BLaER1 (cell line): ENCODE measurements at regions not wholly inside any gene's neighbourhood (a gene's known extent, or its start where the extent isn't known, plus 50 kb on each side); places are given as distances from the start of the nearest gene placed in this dataset.
"Not testable (repeated sequence)": the region's sequence is repeated elsewhere in the genome, so short reads cannot be mapped to it uniquely, and the experiment has no call there.

Source experiments
- H3K27ac ChIP-seq: shearing (Covaris generic); formaldehyde crosslinking; 2 replicates; pipeline ENCODE4 v1.8.1; 2022
- H3K27me3 ChIP-seq: shearing (Covaris generic); formaldehyde crosslinking; 2 replicates; pipeline ENCODE4 v1.8.1; 2022
- H3K36me3 ChIP-seq: shearing (Covaris generic); formaldehyde crosslinking; 2 replicates; pipeline ENCODE4 v1.8.1; 2022
- H3K4me1 ChIP-seq: shearing (Covaris generic); formaldehyde crosslinking; 2 replicates; pipeline ENCODE4 v1.8.1; 2022
- H3K4me2 ChIP-seq: shearing (Covaris generic); formaldehyde crosslinking; 2 replicates; pipeline ENCODE4 v1.8.1; 2022
- H3K4me3 ChIP-seq: shearing (Covaris generic); formaldehyde crosslinking; 2 replicates; pipeline ENCODE4 v1.8.1; 2022
- H3K9ac ChIP-seq: shearing (Covaris generic); formaldehyde crosslinking; 2 replicates; pipeline ENCODE4 v1.8.1; 2022
- H3K9me3 ChIP-seq: shearing (Covaris generic); formaldehyde crosslinking; 2 replicates; pipeline ENCODE4 v1.8.1; 2022
- H4K20me1 ChIP-seq: shearing (Covaris generic); formaldehyde crosslinking; 2 replicates; pipeline ENCODE4 v1.8.1; 2022
- Cebpa-rat ChIP-seq: shearing (Covaris generic); IDR thresholded peaks from 2 replicates; pipeline ENCODE4 v1.8.1; 2022

- H3K9me3 ChIP-seq = no peaks in the 10 kb centered on the region
- no peak overlapping the region for H3K9ac ChIP-seq
- peaks cover 17% of the 10 kb centered on the region for H3K4me1 ChIP-seq
- TF ChIP-seq Cebpa-rat = no peak
- H3K27me3 ChIP-seq = no peaks in the 10 kb centered on the region
- H3K36me3 ChIP-seq = no peaks in the 10 kb centered on the region
- H3K4me3 ChIP-seq = no peak overlapping the region
- no peaks in the 10 kb centered on the region for H4K20me1 ChIP-seq
- H3K4me2 ChIP-seq = no peak overlapping the region
- H3K27ac ChIP-seq = no peak overlapping the region
Measured at GRCh38 chr1:80533093-80533492, 1267.6 kb upstream of the ADGRL2 start.

DNA sequence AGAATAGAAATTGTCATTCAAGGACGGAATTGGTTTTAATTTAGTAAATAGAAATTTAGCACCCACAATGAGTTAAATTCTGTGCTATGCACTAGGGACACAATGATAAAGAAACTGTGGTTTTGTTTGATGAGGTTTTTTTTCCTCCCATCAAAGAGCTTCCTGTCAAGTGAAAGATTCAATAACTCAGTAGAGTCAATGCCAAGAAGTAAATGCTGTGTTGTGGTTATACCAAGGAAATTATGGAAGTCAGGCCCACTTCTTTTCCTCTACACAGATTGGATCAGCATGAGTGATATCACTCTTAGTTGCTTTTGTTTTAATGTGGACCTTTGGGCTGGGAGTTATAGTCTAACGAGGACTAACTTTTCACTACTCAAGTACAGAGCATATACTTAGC is 1269.6 kb upstream of the ADGRL2 start:
- Histone ChIP-seq H3K36me3 (no peaks in the 10 kb centered on the region), H3K4me1 (peaks cover 17% of the 10 kb centered on the region), H4K20me1 (no peaks in the 10 kb centered on the region), H3K4me3 (no peak overlapping the region), H3K27me3 (no peaks in the 10 kb centered on the region), H3K9ac (no peak overlapping the region), H3K9me3 (no peaks in the 10 kb centered on the region), H3K27ac (no peak overlapping the region), H3K4me2 (peak overlapping the region; percentile 69)
- TF ChIP-seq Cebpa-rat = no peak

GRCh38 chr1:80529546-80529945 is 1271.2 kb upstream of the ADGRL2 start:
- no peaks in the 10 kb centered on the region for H3K27me3 ChIP-seq
- no peak overlapping the region for H3K27ac ChIP-seq
- no peak overlapping the region for H3K4me3 ChIP-seq
- TF ChIP-seq Cebpa-rat = no peak
- H3K9ac ChIP-seq = no peak overlapping the region
- H3K4me1 ChIP-seq = peaks cover 17% of the 10 kb centered on the region
- no peaks in the 10 kb centered on the region for H3K36me3 ChIP-seq
- no peaks in the 10 kb centered on the region for H3K9me3 ChIP-seq
- H4K20me1 ChIP-seq = no peaks in the 10 kb centered on the region
- H3K4me2 ChIP-seq = no peak overlapping the region

- Histone ChIP-seq H3K9me3 (no peaks in the 10 kb centered on the region), H3K27ac (no peak overlapping the region), H3K4me2 (no peak overlapping the region), H3K4me1 (0 out of 2 replicates have a peak, but pooled peaks cover 4% of the 10 kb centered on the region), H4K20me1 (no peaks in the 10 kb centered on the region), H3K4me3 (no peak overlapping the region), H3K9ac (no peak overlapping the region), H3K36me3 (no peaks in the 10 kb centered on the region), H3K27me3 (no peaks in the 10 kb centered on the region)
- no peak for TF ChIP-seq Cebpa-rat
Measured at GRCh38 chr1:80523861-80524260, 1276.9 kb upstream of the ADGRL2 start.

DNA sequence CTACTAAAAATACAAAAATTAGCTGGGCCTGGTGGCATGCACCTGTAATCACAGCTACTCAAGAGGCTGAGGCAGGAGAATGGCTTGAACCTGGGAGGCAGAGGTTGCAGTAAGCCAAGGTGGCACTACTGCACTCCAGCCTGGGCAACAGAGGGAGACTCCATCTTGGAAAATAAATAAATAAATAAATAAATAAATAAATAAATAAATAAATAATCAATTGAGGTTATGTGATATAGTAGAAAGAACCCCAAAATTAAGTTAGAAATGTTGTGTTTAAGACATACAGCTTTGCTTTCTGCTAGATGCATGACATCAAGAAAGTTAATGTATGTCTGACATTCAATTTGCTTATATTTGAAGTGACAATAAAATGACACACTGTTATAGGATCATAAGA is 1277.7 kb upstream of the ADGRL2 start:
- H3K4me3 ChIP-seq, H4K20me1 ChIP-seq, H3K4me1 ChIP-seq, H3K9me3 ChIP-seq, H3K36me3 ChIP-seq, H3K9ac ChIP-seq, H3K27me3 ChIP-seq, H3K4me2 ChIP-seq, H3K27ac ChIP-seq: not testable (repeated sequence)

DNA sequence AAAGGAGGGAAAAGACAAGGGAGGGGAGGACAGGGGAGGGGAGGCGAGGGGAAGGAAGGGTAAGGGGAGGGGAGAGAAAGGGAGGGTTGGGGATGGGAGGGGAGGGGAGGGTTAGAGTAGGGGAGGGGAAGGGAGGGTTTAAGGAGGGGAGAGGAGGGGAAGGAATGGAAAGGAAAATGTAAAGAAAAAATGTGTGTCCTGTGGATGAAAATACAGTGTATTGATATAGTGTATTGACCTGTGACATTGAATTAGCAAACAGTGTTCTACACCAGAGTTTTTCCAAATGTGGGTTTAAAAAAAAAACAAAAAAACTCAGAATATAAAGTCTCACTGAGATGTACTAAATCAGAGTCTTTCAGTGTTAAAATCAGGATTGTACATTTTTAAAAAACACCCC is 1279.8 kb upstream of the ADGRL2 start:
- Histone ChIP-seq H3K4me2 (no peak overlapping the region), H3K27me3 (no peaks in the 10 kb centered on the region), H3K9me3 (no peaks in the 10 kb centered on the region), H3K4me1 (0 out of 2 replicates have a peak, but pooled peaks cover 4% of the 10 kb centered on the region), H4K20me1 (no peaks in the 10 kb centered on the region), H3K36me3 (no peaks in the 10 kb centered on the region), H3K9ac (no peak overlapping the region), H3K4me3 (no peak overlapping the region), H3K27ac (no peak overlapping the region)
- TF ChIP-seq Cebpa-rat = no peak

GRCh38 chr1:80517062-80517461 is 1283.7 kb upstream of the ADGRL2 start:
- H4K20me1 ChIP-seq = no peaks in the 10 kb centered on the region
- no peak overlapping the region for H3K4me3 ChIP-seq
- H3K27me3 ChIP-seq = no peaks in the 10 kb centered on the region
- H3K36me3 ChIP-seq = no peaks in the 10 kb centered on the region
- no peak overlapping the region for H3K9ac ChIP-seq
- no peak overlapping the region for H3K27ac ChIP-seq
- no peaks in the 10 kb centered on the region for H3K4me1 ChIP-seq
- H3K9me3 ChIP-seq = no peaks in the 10 kb centered on the region
- H3K4me2 ChIP-seq = no peak overlapping the region
- TF ChIP-seq Cebpa-rat = no peak

DNA sequence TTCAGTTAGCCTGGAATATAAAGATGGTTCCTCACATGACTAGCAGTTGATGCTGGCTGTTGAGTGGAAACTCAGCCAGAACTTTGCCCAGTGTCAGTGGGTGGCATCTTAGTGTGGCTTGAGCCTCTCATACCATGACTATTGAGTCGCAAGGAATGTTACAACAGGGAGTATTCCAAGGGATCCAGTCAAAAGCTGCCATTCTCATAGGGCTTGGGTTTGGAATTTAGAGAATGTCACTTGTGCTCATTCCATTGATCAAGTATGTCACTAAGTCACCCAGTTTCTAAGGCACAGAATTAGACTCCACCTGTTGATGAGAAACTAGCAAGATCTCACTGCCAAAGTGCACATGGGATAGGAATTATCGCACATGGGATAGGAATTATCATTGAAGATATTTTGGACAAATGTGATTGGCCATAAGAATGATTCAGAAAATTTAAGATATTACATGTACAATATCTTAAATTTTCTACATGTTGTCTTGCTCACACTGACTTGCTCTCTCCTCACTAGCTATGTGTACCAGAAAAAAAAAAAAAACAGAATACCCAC is 1290.7 kb upstream of the ADGRL2 start:
- Histone ChIP-seq H3K4me2 (no peak overlapping the region), H3K36me3 (no peaks in the 10 kb centered on the region), H3K9ac (no peak overlapping the region), H3K9me3 (no peaks in the 10 kb centered on the region), H3K27me3 (no peaks in the 10 kb centered on the region), H3K4me3 (no peak overlapping the region), H3K4me1 (no peaks in the 10 kb centered on the region), H4K20me1 (no peaks in the 10 kb centered on the region), H3K27ac (no peak overlapping the region)
- no peak for TF ChIP-seq Cebpa-rat

DNA sequence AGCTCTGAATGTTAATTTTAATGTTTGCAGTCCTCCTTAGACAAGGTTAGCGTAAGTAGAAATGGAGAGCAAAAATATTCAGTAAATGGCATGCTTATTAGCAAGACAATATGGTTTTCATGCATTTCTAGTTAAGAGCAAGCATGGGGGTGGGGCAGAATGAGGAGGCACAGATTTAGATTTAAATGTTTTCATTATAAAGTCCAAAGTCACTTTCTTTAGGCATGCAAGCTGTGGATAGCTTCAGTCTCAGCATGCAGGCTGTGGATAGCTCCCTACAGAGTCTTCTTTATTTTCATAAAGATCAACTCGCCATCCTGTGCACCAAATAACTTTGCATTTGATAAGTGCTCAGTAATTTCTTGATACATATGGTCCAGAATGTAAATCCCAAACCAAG is 1294.5 kb upstream of the ADGRL2 start:
- Histone ChIP-seq H3K4me1 (no peaks in the 10 kb centered on the region), H3K27me3 (no peaks in the 10 kb centered on the region), H3K9ac (no peak overlapping the region), H3K36me3 (no peaks in the 10 kb centered on the region), H3K9me3 (no peaks in the 10 kb centered on the region), H3K4me2 (no peak overlapping the region), H3K4me3 (no peak overlapping the region), H4K20me1 (no peaks in the 10 kb centered on the region), H3K27ac (no peak overlapping the region)
- no peak for TF ChIP-seq Cebpa-rat

GRCh38 chr1:80498673-80499072 is 1302.1 kb upstream of the ADGRL2 start:
- no peak overlapping the region for H3K4me2 ChIP-seq
- H3K9ac ChIP-seq = no peak overlapping the region
- no peaks in the 10 kb centered on the region for H3K9me3 ChIP-seq
- H3K27ac ChIP-seq = no peak overlapping the region
- no peak overlapping the region for H3K4me3 ChIP-seq
- TF ChIP-seq Cebpa-rat = no peak
- no peaks in the 10 kb centered on the region for H3K36me3 ChIP-seq
- H3K27me3 ChIP-seq = no peaks in the 10 kb centered on the region
- H4K20me1 ChIP-seq = no peaks in the 10 kb centered on the region
- H3K4me1 ChIP-seq = no peaks in the 10 kb centered on the region

- no peak for TF ChIP-seq Cebpa-rat
- Histone ChIP-seq H3K27ac (no peak overlapping the region), H3K27me3 (no peaks in the 10 kb centered on the region), H3K36me3 (no peaks in the 10 kb centered on the region), H3K4me1 (no peaks in the 10 kb centered on the region), H3K9me3 (no peaks in the 10 kb centered on the region), H4K20me1 (no peaks in the 10 kb centered on the region), H3K4me2 (no peak overlapping the region), H3K9ac (no peak overlapping the region), H3K4me3 (no peak overlapping the region)
Measured at GRCh38 chr1:80495806-80496205, 1304.9 kb upstream of the ADGRL2 start.
